CD4-positive, alpha-beta T cell treated with Interleukin-1 beta for 1 hour (primary cell): ENCODE measurements at regions not wholly inside any gene's neighbourhood (a gene's known extent, or its start where the extent isn't known, plus 50 kb on each side); places are given as distances from the start of the nearest gene placed in this dataset.

Experiments used
- DNase-seq, 2 donors: peaks; one replicate each; pipeline ENCODE4 v3.0.0-alpha.2; 2020 to 2022

- no peak for DNase-seq
These were observed 128.2 kb upstream of the COX10 start for GRCh38 chr17:13940858-13941665.

DNA sequence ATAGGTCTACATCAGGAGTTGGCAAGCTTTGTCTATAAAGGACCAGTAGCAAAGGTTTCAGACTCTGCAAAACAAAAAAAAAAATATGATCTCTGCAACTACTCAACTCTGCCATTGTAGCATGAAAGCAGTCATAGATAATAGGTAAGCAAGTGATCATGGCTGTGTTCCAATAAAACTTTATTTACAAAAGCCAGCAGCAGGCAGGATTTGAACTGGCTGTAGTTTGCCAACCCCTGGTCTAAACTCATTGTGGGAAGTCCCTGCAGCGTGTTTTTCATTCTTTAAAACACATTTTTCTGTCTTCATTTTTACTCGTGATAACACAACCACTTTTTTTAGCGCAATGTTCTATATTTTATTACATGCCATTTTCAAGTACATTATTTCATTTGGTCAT is 127.5 kb upstream of the COX10 start:
- DNase-seq: no peak

GRCh38 chr17:13943909-13944308 is 125.4 kb upstream of the COX10 start:
- no peak for DNase-seq

GRCh38 chr17:13947499-13947898 is 121.8 kb upstream of the COX10 start:
- no peak for DNase-seq

- no peak for DNase-seq
These were observed 117.1 kb upstream of the COX10 start for GRCh38 chr17:13952009-13952750.

DNA sequence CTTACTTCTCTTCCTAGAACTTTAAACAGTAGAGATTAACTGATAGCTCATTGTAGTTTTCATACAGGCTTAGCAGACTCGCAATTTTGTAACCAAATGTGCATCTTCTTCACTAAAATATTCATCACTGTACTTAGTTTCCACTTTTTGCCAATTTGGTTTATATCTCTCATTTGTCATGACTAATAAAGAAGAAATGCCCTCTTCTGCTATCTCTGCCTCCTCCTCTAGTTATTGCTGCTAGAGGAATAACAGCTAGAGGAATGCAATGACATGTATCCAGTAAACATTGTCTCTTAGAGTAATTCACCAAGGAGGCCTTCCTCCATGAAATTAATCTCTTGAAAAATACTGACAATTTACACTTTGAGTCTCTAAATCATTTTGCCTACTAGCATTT is 115.5 kb upstream of the COX10 start:
- no peak for DNase-seq

- DNase-seq: no peak
These were observed 111.7 kb upstream of the COX10 start for GRCh38 chr17:13957636-13958035.

- no peak for DNase-seq
These were observed 110.5 kb upstream of the COX10 start for GRCh38 chr17:13958773-13959172.

- no peak for DNase-seq
These were observed 108.0 kb upstream of the COX10 start for GRCh38 chr17:13961265-13961664.

DNA sequence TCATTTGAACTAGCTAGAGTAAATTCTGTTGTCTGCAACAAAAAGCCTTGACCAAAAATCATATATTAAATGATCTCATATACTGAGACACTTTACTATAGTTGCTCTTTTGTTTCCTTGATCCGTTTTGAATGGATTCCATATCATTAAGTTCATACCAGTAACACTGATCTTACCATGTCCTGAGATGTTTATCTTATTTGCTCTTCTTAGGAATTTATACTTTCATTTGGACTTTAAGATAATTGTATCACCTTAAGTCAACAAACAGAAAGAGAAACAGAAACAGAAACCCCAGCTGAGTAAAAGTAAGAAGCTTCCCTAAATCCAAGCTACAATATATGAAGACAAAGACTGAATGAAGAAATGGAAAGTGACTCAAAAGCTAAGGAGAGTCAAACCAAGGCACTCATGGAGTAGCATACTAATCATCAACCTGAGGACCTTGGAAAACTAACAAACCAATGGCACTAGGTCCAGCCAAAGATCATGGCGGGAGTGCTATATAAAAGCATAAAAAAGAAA is 106.5 kb upstream of the COX10 start:
- DNase-seq: no peak

DNA sequence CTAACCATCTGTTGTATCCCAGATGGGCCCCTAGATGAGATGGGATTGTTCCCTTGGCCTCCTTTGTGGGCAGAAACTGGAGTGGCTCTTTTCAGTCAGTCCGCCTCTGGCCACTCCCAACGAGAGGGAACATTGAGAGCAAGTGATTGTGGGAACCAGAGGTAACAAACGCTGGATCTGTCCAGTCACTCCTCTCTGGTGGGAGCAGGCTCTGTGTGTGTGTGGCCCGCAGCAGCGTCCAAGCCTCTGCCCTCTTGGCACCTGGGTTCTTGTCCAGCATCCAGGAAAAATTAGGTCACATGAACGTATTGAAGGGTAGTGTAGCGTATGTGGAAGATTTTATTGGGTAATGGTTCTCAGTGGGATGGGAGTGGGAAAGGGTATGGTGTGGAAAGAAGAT is 101.9 kb upstream of the COX10 start:
- DNase-seq: no peak

- no peak for DNase-seq
These were observed 98.8 kb upstream of the COX10 start for GRCh38 chr17:13970531-13970930.

DNA sequence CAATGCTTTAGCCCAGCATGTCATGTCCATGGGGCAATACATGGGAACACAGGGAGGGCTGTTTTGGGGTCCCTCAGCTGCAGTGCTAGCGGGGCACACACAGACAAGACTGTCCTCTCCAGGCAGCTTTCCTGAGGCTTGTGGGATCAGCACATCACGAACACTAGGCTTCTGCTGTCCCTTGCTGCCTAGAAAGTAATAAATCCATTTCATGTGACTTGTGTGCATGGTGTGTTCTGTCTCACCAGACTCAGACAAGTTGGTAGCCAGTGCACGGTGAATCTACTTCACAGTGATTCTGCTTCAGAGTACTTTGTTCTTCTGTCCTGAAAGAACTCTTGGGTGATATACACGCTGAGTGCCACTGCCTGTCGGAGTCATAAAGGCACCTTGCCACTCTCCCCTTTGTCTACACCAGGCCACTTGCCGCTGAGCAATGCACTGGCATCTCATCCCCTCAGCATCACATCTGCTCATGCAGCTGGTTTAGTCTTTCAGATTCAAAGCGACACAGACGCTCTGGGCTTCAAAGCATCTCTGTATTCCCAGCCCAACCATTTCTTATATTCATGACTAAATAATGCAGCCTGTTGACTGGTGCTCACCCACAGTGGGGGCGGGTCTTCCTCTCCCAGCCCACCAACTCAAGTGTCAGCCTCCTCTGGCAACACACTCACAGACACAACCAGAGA is 95.2 kb upstream of the COX10 start:
- no peak for DNase-seq

- DNase-seq: no peak
These were observed 91.5 kb upstream of the COX10 start for GRCh38 chr17:13977837-13978236.

GRCh38 chr17:13978478-13978877 is 90.8 kb upstream of the COX10 start:
- DNase-seq: no peak

- DNase-seq: no peak
These were observed 87.4 kb upstream of the COX10 start for GRCh38 chr17:13981881-13982280.

GRCh38 chr17:13984956-13985355 is 84.3 kb upstream of the COX10 start:
- DNase-seq: no peak

- DNase-seq: no peak
These were observed 82.4 kb upstream of the COX10 start for GRCh38 chr17:13986855-13987254.

- no peak for DNase-seq
These were observed 80.2 kb upstream of the COX10 start for GRCh38 chr17:13989138-13989537.

DNA sequence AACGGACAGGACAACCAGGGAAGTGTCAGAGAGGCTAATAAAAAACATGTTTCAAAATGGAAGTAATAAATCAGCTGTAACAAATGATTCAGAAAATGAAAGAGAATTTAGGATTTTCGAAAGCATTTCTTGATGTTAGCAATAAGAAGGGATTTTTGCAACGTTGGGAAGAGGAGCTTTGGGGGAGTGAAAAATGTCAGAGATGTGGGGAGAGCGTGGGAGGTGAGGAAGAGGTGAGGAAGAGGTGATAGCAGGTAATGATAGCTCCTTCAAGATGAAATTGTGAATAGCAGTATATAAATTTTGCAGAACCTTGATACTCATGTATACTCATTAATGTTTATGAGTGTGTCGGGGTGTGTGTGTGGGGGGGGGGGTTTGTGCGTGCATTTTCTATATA is 76.2 kb upstream of the COX10 start:
- DNase-seq: no peak

GRCh38 chr17:13994050-13994449 is 75.3 kb upstream of the COX10 start:
- DNase-seq: no peak

- no peak for DNase-seq
These were observed 73.4 kb upstream of the COX10 start for GRCh38 chr17:13995856-13996271.

- no peak for DNase-seq
These were observed 73.0 kb upstream of the COX10 start for GRCh38 chr17:13996276-13996675.

GRCh38 chr17:13996748-13997147 is 72.6 kb upstream of the COX10 start:
- DNase-seq: no peak
